GM11168 (cell line): ENCODE measurements at regions not wholly inside any gene's neighbourhood (a gene's known extent, or its start where the extent isn't known, plus 50 kb on each side); places are given as distances from the start of the nearest gene placed in this dataset.
"Not testable (repeated sequence)": the region's sequence is repeated elsewhere in the genome, so short reads cannot be mapped to it uniquely, and the experiment has no call there.

Source experiments
- in situ Hi-C: fragments of 300-500 bp; cut with MboI; formaldehyde crosslinking; loops from one replicate; pipeline ENCODE4 v1.12.0; 2022; ENCODE audit warnings: low sequenced_read_pairs; ENCODE audit not compliant: unreplicated experiment

GRCh38 chr15:84094720-84095119, 140.9 kb upstream of the GOLGA6L4 start:
- in situ Hi-C loops: not testable (repeated sequence)

DNA sequence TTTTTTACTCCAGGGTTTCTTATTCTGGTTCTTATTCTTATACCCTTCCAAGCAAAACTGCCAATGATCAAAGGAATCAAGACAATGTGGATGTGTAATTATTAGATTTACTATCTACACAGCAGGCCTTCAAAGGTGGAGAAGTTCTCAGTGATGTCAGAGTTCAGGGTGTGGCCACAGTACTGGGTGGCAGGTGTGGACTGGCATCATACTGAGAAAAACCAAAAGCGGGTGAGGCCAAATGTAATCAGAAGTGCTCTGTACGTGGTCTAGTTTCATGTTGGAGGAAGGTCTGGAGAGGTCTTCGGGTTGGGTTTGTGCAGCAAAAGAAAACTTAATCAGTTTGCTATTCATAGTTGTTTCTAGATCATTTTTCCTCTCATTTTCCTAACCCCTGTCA, 138.5 kb upstream of the GOLGA6L4 start:
- in situ Hi-C loops: not testable (repeated sequence)

DNA sequence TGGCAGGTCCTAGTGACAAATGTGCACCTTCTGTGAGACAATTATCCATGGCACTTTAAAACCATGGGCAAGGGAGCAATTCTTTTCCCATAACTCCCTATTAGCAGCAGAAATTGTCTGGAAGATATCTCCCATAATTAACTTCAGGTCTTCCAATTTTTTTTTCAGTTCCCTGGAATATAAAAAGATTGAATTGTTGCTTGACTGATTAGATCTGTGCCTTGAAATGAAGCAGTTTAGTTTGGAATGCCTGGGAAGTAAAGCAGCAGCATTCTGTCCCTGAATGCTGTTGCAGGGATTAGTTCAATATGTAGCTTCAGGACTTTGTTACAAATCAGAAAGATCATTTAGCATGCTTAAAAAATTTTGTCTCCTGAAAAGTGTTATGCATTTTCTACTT, 137.0 kb upstream of the GOLGA6L4 start:
- in situ Hi-C loops: no loop called here

- in situ Hi-C loops: no loop called here
Observed at GRCh38 chr15:84099181-84099580, 136.4 kb upstream of the GOLGA6L4 start.

DNA sequence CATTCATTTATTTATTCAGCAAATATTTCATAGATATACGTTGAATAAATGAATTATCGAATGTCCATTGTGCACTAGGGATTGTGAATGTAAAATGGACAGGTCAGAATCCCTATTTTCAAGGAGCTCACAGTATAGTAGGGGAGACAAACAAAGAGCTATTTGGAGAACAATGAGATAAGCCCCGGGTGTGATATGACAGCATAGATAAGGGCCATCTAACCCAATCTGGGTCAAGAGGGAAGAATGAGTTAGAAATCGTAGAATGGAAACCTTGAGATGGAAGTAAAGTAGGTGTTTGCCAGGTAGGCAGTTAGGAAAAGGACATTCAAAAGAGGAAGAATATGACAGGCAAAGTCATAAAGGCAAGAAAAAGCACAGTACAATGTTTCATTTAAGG, 132.2 kb upstream of the GOLGA6L4 start:
- in situ Hi-C loops: loop anchor here (5.0 kb wide), 1 partner anchor 1861 kb away; no protein-coding TSS in a partner anchor

GRCh38 chr15:84104853-84105252, 130.7 kb upstream of the GOLGA6L4 start:
- in situ Hi-C loops: loop anchor here (5.0 kb wide), 1 partner anchor 1863 kb away; no protein-coding TSS in a partner anchor

- in situ Hi-C loops: no loop called here
Observed at GRCh38 chr15:84108728-84109127, 126.8 kb upstream of the GOLGA6L4 start.

DNA sequence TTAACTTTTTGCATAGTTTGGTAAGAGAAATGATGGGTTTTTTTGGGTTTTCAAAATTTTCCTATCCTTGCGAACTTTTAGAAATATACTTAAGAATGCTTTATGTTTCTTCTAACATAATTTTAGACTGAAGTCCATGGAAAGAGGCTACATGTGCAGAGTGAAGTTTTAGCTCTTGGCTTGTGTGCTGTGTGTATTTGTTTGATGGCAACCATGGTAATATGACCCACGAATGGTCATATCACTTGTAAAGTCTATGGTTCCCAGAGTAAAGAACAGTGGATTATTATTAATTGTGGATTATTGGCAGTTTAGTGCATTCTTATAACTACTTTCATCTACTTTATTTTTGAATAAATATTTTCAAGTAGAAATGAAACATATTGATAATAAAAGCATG, 124.0 kb upstream of the GOLGA6L4 start:
- in situ Hi-C loops: no loop called here

DNA sequence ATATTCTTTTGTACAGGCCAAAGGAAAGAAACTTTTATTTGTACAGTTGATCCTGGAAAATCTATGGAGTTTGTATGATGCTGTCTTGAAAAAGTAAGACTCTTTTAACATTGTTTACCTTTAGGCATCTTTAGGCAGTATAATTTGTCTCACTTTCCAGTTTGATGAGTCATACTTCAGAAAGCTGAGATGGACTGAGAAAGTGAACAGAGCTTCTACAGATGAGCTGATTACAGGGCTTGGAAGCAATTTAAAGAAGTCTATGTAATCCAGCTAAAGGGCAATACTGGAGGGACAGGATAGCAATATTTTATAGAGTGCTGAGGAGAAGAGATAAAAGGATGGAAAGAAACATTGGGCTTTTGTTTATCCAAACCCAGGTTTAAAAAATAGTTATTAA, 123.5 kb upstream of the GOLGA6L4 start:
- in situ Hi-C loops: no loop called here

GRCh38 chr15:84113919-84114318, 121.7 kb upstream of the GOLGA6L4 start:
- in situ Hi-C loops: no loop called here

GRCh38 chr15:84114680-84115079, 120.9 kb upstream of the GOLGA6L4 start:
- in situ Hi-C loops: not testable (repeated sequence)

- in situ Hi-C loops: not testable (repeated sequence)
Observed at GRCh38 chr15:84119351-84119750, 116.2 kb upstream of the GOLGA6L4 start.

DNA sequence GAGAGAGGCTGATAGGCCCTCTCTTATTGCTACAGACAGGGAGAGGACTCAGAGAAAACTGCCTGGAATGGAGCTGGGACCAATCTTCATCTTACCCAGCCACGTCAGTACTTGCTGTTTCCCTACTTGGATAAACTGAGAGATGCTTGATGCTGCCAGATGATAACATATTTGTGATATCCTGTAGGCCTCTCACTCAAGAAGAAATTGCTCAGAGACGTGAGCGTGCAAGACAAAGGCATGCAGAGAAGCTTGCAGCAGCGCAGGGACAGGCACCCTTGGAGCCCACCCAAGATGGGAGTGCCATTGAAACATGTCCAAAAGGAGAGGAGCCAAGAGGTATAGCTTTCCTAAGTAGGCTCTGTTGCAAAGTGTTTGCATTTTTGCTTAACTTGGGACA, 114.7 kb upstream of the GOLGA6L4 start:
- in situ Hi-C loops: not testable (repeated sequence)

GRCh38 chr15:84128706-84129105, 106.9 kb upstream of the GOLGA6L4 start:
- in situ Hi-C loops: not testable (repeated sequence)

DNA sequence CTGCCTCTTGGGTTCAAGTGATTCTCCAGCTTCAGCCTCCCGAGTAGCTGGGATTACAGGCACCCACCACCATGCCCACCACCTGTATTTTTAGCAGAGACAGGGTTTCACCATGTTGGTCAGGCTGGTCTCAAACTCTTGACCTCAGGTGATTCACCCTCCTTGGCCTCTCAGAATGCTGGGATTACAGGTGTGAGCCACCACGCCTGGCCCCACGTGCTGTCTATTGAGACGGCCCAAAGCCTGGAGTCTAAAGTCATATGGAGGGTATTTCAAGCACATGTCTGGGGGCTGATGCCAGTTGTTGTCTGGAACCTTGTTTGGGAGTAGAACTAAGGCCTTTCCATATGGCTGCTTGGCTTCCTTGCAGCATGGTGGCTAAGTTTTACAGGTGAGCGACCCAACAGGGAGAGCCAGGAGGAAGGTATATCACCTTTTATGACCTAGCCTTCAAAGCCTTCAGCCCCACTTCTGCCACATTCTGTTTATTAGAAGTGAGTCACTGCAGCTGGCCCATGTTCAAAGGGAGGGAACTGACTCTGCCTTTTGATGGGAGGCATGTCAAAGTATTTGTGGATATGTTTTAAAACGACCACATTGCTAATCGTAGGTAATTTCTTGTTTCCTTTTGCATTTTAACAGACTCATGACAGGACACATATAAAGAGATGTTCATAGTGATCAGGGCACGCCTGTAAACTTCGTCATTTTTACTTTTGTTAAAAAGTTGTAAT, 105.3 kb upstream of the GOLGA6L4 start:
- in situ Hi-C loops: not testable (repeated sequence)

GRCh38 chr15:84135931-84136456, 99.6 kb upstream of the GOLGA6L4 start:
- in situ Hi-C loops: loop anchor here (5.0 kb wide), 1 partner anchor 1934 kb away; no protein-coding TSS in a partner anchor

GRCh38 chr15:84142888-84143337, 92.7 kb upstream of the GOLGA6L4 start:
- in situ Hi-C loops: no loop called here

GRCh38 chr15:84143753-84144314, 91.7 kb upstream of the GOLGA6L4 start:
- in situ Hi-C loops: no loop called here

DNA sequence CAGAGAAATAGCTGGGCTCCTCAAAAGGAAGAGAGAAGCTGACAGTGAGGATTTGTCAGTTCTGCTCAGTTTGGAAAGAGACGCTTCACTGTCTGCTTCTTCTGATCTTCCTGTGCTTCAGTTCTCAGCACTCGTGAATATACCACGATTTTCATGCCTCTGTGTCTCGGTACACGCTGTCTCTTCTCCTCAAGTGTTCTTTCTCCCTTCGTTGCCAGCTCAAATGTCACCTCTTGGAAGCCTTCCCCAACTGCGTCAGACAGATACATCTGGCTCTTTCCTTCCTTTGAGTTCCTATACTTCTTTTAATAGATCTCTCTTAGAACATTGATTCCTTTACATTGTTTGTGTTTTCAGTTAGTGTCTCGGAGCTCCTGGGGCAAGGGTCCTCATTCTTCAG, 90.6 kb upstream of the GOLGA6L4 start:
- in situ Hi-C loops: not testable (repeated sequence)

GRCh38 chr15:84146299-84146698, 89.3 kb upstream of the GOLGA6L4 start:
- in situ Hi-C loops: not testable (repeated sequence)

DNA sequence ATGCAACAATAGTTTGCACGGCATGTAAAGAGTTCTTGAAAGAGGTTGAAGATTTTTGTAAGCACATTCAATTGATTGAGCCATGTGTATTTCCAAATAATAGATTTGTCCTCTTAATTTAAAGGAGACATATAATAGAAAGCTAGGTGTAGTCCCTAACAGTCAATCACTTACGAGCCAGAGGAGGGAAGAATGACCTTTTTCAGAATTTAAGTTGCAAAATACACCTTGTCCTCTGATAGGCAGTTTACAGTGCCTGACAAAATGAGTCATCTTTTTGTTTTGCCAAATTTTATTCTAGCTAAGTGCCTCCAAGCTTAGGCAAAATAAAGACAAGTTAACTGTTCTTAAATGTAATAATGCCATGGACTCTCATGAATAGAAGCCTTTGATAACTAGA, 88.3 kb upstream of the GOLGA6L4 start:
- in situ Hi-C loops: not testable (repeated sequence)
